Spleen (tissue), 11 donors: ENCODE measurements at regions not wholly inside any gene's neighbourhood (a gene's known extent, or its start where the extent isn't known, plus 50 kb on each side); places are given as distances from the start of the nearest gene placed in this dataset.
A peak's percentile ranks its signal among the peaks of the same experiment; 100 is the strongest.

Experiments
- DNase-seq: peaks from one replicate; pipeline ENCODE4 v3.0.0-alpha.2; 2020
- H3K27ac ChIP-seq, 8 donors: fragments of 200-600 bp; sonication (generic) in 7 of 8; 1 replicate in 4 of 8; 2 replicates in 4 of 8; pipeline versions ENCODE4 v1.5.0 to v1.8.0; 2016 to 2021; ENCODE audit warnings: inconsistent platforms in 4 of 8, mild to moderate bottlenecking in 4 of 8, moderate library complexity in 1 of 8
- H3K27me3 ChIP-seq, 7 donors: fragments of 200-600 bp; sonication (generic) in 6 of 7; replicated peaks in 1 of 7; 1 replicate in 4 of 7; 2 replicates in 3 of 7; pipeline versions ENCODE4 v1.5.0 to v1.8.0; 2016 to 2021; ENCODE audit warnings: inconsistent platforms in 3 of 7, mild to moderate bottlenecking in 1 of 7
- H3K36me3 ChIP-seq, 6 donors: fragments of 200-600 bp; sonication (generic) in 5 of 6; 1 replicate in 4 of 6; 2 replicates in 2 of 6; pipeline versions ENCODE4 v1.5.0 to v1.8.0; 2016 to 2021; ENCODE audit warnings: inconsistent platforms in 2 of 6
- H3K4me1 ChIP-seq, 6 donors: fragments of 200-600 bp; sonication (generic) in 5 of 6; 1 replicate in 3 of 6; 2 replicates in 3 of 6; pipeline versions ENCODE4 v1.5.0 to v1.8.0; 2016 to 2021; ENCODE audit warnings: inconsistent platforms in 3 of 6
- H3K4me3 ChIP-seq, 8 donors: fragments of 200-600 bp; sonication (generic) in 7 of 8; 1 replicate in 4 of 8; 2 replicates in 4 of 8; pipeline versions ENCODE4 v1.5.0 to v1.8.0; 2016 to 2021; ENCODE audit warnings: inconsistent platforms in 4 of 8, mild to moderate bottlenecking in 4 of 8, moderate library complexity in 2 of 8
- H3K9me3 ChIP-seq, 8 donors: fragments of 200-600 bp; sonication (generic) in 7 of 8; 1 replicate in 4 of 8; 2 replicates in 4 of 8; pipeline versions ENCODE4 v1.5.0 to v1.8.0; 2016 to 2021; ENCODE audit warnings: inconsistent platforms in 4 of 8
- POLR2A ChIP-seq, 3 donors: fragments of 450-650 bp; IDR thresholded peaks; one replicate each; pipeline ENCODE4 v1.5.1; 2017; ENCODE audit warnings: antibody characterized with exemption in 3 of 3, mild to moderate bottlenecking in 1 of 3
- POLR2AphosphoS5 ChIP-seq, 3 donors: sonication (generic); formaldehyde crosslinking; IDR thresholded peaks; one replicate each; pipeline ENCODE4 v1.5.1; 2017; ENCODE audit warnings: antibody characterized with exemption in 3 of 3
- WGBS, 5 donors: extraction: QIAGEN DNeasy Blood & Tissue Kit in 3 of 5; methylation state at CpG; one replicate each; pipeline versions ENCODE4 v1.1.5 to v1.1.7; 2013 to 2018; 5-methylcytosine and 5-hydroxymethylcytosine counted together
- intact Hi-C: fragments of 100-400 bp; cut with DNase I; formaldehyde crosslinking; loops from one replicate; pipeline ENCODE4 v1.15.0; 2023; ENCODE audit warnings: low total_unique reads
- TF ChIP-seq, protein P1 (sequence below), 11 experiments: fragments of 200-600 bp in 7 of 11; fragments of 450-650 bp in 4 of 11; sonication (generic) in 4 of 11; IDR thresholded peaks in 8 of 11; conservative IDR thresholded peaks in 3 of 11; 1 replicate in 7 of 11; 2 replicates in 4 of 11; pipeline versions ENCODE4 v1.4.0 to v1.8.0; 2016 to 2021; ENCODE audit warnings: antibody characterized with exemption in 11 of 11, inconsistent platforms in 4 of 11, mild to moderate bottlenecking in 1 of 11
- donor health status: healthy with polysubstance abuse.
- donor health status: DM: no; HTN: no; CAD: no; lungs with moderate emphysema.
- donor health status: DM: no; HTN: no; CAD: no.
- donor health status: Bipolar disorder and iron deficiency.
- donor health status: healthy.
- donor health status: DM: no; HTN: no; CAD: no.
- donor health status: DM: yes; HTN: yes; CAD: no.

DNA sequence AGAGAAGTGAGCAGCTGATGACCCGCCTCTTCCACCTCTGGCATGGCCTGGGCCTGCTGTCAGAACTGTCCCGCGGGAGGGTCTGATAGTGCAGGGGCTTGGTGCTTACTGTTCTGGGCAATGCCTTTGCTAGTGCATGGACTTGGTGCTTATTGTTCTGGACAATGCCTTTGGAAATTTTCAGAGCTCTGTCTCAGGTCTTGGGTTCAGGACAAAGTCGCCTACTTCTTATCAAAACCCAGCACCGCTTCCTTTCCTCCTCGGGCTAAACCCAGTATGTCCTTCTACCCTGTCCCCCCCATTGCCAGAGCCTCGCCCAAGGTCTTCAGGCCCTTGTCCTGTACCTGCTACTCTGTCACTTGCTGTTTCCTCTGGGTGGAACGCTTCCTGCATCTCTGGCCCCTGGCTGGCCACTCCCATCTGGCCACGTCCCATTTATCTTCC is 149.6 kb downstream of the ACKR3 start:
- Histone ChIP-seq H3K36me3 (no peaks in the 10 kb centered on the region), H3K27me3 (peaks cover 0 to 23% (median 0%) of the 10 kb centered on the region in 7 donors), H3K27ac (peak overlapping the region in 5 of 8 donors; percentile 33 to 80 (median 74)), H3K9me3 (no peaks in the 10 kb centered on the region), H3K4me3 (peak overlapping the region in 4 of 8 donors; percentile 17 to 56 (median 31)), H3K4me1 (peaks cover 0 to 26% (median 11%) of the 10 kb centered on the region in 6 donors)
- 51 to 73% (median 65%) methylated on average over 9 of the region's 9 CpGs for WGBS, 5 donors
- DNase-seq: peak; percentile 84
- TF ChIP-seq POLR2A (IDR thresholded peaks at IDR 0.05) (no peak), POLR2AphosphoS5 (IDR thresholded peaks at IDR 0.05) (peak in 2 of 3 donors; percentile 69)
- TF ChIP-seq, protein P1, sequence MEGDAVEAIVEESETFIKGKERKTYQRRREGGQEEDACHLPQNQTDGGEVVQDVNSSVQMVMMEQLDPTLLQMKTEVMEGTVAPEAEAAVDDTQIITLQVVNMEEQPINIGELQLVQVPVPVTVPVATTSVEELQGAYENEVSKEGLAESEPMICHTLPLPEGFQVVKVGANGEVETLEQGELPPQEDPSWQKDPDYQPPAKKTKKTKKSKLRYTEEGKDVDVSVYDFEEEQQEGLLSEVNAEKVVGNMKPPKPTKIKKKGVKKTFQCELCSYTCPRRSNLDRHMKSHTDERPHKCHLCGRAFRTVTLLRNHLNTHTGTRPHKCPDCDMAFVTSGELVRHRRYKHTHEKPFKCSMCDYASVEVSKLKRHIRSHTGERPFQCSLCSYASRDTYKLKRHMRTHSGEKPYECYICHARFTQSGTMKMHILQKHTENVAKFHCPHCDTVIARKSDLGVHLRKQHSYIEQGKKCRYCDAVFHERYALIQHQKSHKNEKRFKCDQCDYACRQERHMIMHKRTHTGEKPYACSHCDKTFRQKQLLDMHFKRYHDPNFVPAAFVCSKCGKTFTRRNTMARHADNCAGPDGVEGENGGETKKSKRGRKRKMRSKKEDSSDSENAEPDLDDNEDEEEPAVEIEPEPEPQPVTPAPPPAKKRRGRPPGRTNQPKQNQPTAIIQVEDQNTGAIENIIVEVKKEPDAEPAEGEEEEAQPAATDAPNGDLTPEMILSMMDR (IDR thresholded peaks at IDR 0.05 in 8 of 11, conservative IDR thresholded peaks at IDR 0.05 in 3 of 11): no peak
- intact Hi-C loops: loop anchor here (10.0 kb wide), 2 partner anchors 144 to 306 kb away; no protein-coding TSS in a partner anchor

DNA sequence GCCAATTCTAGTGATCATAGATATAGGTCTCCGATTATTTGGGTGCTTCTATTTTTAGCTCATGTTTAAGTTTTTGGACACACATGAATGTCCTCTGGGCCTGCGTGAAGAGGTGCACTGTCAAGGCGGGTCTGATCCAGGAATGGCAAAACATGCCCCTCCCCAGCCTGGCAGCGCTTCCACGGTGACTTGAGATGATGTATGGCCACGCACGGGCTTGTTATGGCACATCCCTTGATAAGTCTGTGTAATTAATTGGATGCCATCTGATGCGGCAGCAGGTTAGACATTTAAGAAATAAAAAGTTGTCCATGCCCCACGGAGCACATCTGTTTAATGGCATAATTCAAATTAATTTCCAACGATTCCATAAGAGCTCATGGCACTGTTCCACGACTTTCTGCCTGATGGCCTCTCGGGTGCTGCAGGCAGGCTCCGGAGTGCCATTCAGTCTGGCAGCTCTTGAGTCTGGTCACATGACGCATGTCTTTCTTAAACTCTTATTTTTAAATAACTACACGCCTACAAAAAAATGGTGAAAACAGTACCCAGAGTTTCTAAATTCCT is 151.4 kb downstream of the ACKR3 start:
- no peak for DNase-seq
- WGBS, 5 donors: 85 to 88% (median 86%) methylated on average over 15 of the region's 15 CpGs
- no peak overlapping the region for H3K4me3 ChIP-seq
- intact Hi-C loops: no loop called here
- TF ChIP-seq, protein P1 (IDR thresholded peaks at IDR 0.05 in 8 of 11, conservative IDR thresholded peaks at IDR 0.05 in 3 of 11): no peak
- peaks cover 0 to 9% (median 0%) of the 10 kb centered on the region in 7 donors for H3K27me3 ChIP-seq
- no peaks in the 10 kb centered on the region for H3K9me3 ChIP-seq
- no peak overlapping the region for H3K27ac ChIP-seq
- peaks cover 0 to 8% (median 0%) of the 10 kb centered on the region in 6 donors for H3K4me1 ChIP-seq
- H3K36me3 ChIP-seq: no peaks in the 10 kb centered on the region

DNA sequence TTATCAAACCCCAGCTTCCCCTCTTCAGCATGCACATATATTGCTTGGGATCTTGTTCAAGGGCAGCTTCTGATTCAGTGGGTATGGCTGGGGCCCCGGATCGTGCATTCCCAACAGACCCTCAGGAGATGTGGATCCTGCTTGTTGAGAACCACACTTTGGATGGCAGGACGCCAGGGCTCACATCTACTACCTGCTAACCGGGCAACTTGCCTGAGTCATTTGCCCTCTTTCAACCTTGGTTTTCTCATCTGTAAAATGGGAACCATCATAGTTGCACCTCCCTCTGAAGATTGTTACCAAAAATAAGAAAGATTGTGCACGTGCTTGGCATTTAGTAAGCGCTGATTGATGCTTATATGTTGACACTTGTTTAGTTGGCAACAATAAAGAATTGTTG is 154.6 kb downstream of the ACKR3 start:
- Histone ChIP-seq H3K36me3 (no peaks in the 10 kb centered on the region), H3K4me3 (no peak overlapping the region), H3K27me3 (no peaks in the 10 kb centered on the region), H3K9me3 (no peaks in the 10 kb centered on the region), H3K27ac (no peak overlapping the region), H3K4me1 (peaks cover 0 to 7% (median 0%) of the 10 kb centered on the region in 6 donors)
- WGBS, 5 donors: 86 to 90% (median 90%) methylated on average over 6 of the region's 6 CpGs
- no peak for DNase-seq
- no peak for TF ChIP-seq POLR2A (IDR thresholded peaks at IDR 0.05)
- TF ChIP-seq, protein P1 (IDR thresholded peaks at IDR 0.05 in 8 of 11, conservative IDR thresholded peaks at IDR 0.05 in 3 of 11): no peak
- TF ChIP-seq POLR2AphosphoS5 (IDR thresholded peaks at IDR 0.05): no peak
- intact Hi-C loops: no loop called here

- H3K4me1 ChIP-seq: no peaks in the 10 kb centered on the region
- H3K4me3 ChIP-seq: no peak overlapping the region
- TF ChIP-seq, protein P1 (IDR thresholded peaks at IDR 0.05 in 8 of 11, conservative IDR thresholded peaks at IDR 0.05 in 3 of 11): no peak
- no peak for TF ChIP-seq POLR2A (IDR thresholded peaks at IDR 0.05)
- no peak for TF ChIP-seq POLR2AphosphoS5 (IDR thresholded peaks at IDR 0.05)
- no peak for DNase-seq
- H3K27me3 ChIP-seq: no peaks in the 10 kb centered on the region
- H3K27ac ChIP-seq: no peak overlapping the region
- WGBS, 5 donors: 91 to 94% (median 92%) methylated on average over 20 of the region's 20 CpGs
- no peaks in the 10 kb centered on the region for H3K36me3 ChIP-seq
- no peaks in the 10 kb centered on the region for H3K9me3 ChIP-seq
- intact Hi-C loops: no loop called here
Measured at GRCh38 chr2:236726701-236727450, 157.3 kb downstream of the ACKR3 start.
